Testis (tissue), 2 donors: ENCODE measurements at regions not wholly inside any gene's neighbourhood (a gene's known extent, or its start where the extent isn't known, plus 50 kb on each side); places are given as distances from the start of the nearest gene placed in this dataset.

Experiments used
- POLR2A ChIP-seq: fragments of 450-650 bp; IDR thresholded peaks from one replicate; pipeline ENCODE4 v1.6.1; 2017; ENCODE audit warnings: antibody characterized with exemption, mild to moderate bottlenecking, moderate library complexity
- TF ChIP-seq, protein P1 (sequence below), 3 experiments: fragments of 450-650 bp in 2 of 3; fragments of 200-600 bp in 1 of 3; sonication (generic) in 1 of 3; IDR thresholded peaks; one replicate each; pipeline ENCODE4 v1.5.1; 2016 to 2019; ENCODE audit warnings: antibody characterized with exemption in 3 of 3, mild to moderate bottlenecking in 2 of 3, moderate library complexity in 1 of 3

DNA sequence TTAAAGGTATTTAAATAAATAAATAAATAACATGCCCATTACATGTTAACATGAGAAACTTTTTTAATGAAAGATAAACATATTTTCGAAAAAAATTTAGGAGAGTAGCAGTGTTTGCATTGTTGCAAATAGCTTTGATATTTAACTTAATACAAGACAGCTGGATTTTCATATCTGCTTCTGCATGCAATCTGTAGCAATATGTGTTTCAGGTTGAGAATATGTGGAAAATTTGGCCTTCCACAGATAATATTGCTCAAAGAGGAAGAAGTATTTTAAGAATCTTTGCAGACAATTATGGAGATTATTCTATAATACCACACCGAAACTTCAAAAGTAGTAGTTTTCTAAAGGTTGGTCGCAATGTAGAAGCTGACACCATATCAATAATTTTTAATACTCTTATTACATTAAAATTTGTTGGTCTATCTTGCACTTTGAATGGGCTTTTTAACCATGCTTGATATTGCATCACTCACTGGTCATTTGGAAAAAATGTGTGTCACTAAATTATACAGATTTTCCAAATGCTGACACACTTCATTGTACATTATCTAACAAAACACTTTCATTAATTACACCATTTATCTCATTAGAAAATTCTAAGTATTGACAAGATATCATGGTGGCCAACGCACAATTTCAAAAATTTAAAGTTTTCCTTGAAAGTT, 229.8 kb upstream of the HDAC9 start:
- TF ChIP-seq, protein P1, sequence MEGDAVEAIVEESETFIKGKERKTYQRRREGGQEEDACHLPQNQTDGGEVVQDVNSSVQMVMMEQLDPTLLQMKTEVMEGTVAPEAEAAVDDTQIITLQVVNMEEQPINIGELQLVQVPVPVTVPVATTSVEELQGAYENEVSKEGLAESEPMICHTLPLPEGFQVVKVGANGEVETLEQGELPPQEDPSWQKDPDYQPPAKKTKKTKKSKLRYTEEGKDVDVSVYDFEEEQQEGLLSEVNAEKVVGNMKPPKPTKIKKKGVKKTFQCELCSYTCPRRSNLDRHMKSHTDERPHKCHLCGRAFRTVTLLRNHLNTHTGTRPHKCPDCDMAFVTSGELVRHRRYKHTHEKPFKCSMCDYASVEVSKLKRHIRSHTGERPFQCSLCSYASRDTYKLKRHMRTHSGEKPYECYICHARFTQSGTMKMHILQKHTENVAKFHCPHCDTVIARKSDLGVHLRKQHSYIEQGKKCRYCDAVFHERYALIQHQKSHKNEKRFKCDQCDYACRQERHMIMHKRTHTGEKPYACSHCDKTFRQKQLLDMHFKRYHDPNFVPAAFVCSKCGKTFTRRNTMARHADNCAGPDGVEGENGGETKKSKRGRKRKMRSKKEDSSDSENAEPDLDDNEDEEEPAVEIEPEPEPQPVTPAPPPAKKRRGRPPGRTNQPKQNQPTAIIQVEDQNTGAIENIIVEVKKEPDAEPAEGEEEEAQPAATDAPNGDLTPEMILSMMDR (IDR thresholded peaks at IDR 0.05) = no peak
- TF ChIP-seq POLR2A = no peak
